ENCODE measurements at regions not wholly inside any gene's neighbourhood (a gene's known extent, or its start where the extent isn't known, plus 50 kb on each side); places are given as distances from the start of the nearest gene placed in this dataset.
A peak's percentile ranks its signal among the peaks of the same experiment; 100 is the strongest.

DNA sequence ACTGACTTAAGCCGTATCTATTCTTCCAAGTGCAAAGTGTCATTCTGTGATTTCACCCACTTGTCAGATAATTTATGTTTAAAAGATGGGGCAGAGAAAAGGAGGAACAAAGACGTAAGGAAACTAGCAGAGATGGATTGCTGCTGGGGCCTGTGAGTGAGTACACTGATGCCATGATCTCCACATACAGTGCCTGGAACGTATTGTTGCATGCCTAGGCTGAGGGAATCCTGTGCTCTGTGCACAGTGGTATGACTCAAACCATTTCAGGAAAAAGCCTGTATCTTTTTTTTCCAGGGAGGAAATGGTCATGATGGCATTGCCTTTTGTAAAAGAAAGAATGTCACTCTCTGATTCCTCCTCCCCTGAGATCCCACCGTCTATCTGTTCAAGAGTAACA is 359.5 kb upstream of the ADAMTS16 start:
- Histone ChIP-seq H3K36me3 (ENCODE audit: control insufficient read depth in 2 of 3, insufficient read depth in 3 of 3, low read length in 3 of 3) (no peaks in the 10 kb centered on the region), H3K4me1 (ENCODE audit: control insufficient read depth in 2 of 3, insufficient read depth in 2 of 3, low read depth in 1 of 3, low read length in 3 of 3) (no peaks in the 10 kb centered on the region), H3K9ac (ENCODE audit: low read length in 3 of 3) (no peak overlapping the region), H3K27ac (ENCODE audit: low read depth in 2 of 2, low read length in 2 of 2) (no peak overlapping the region), H3K9me3 (ENCODE audit: control insufficient read depth in 2 of 3, insufficient read depth in 1 of 3, low read length in 3 of 3) (no peaks in the 10 kb centered on the region), H3K4me3 (ENCODE audit: low read length in 3 of 3) (no peak overlapping the region), H3K27me3 (ENCODE audit: control insufficient read depth, insufficient read depth, low read length) (no peaks in the 10 kb centered on the region)
- TF ChIP-seq, protein P1, sequence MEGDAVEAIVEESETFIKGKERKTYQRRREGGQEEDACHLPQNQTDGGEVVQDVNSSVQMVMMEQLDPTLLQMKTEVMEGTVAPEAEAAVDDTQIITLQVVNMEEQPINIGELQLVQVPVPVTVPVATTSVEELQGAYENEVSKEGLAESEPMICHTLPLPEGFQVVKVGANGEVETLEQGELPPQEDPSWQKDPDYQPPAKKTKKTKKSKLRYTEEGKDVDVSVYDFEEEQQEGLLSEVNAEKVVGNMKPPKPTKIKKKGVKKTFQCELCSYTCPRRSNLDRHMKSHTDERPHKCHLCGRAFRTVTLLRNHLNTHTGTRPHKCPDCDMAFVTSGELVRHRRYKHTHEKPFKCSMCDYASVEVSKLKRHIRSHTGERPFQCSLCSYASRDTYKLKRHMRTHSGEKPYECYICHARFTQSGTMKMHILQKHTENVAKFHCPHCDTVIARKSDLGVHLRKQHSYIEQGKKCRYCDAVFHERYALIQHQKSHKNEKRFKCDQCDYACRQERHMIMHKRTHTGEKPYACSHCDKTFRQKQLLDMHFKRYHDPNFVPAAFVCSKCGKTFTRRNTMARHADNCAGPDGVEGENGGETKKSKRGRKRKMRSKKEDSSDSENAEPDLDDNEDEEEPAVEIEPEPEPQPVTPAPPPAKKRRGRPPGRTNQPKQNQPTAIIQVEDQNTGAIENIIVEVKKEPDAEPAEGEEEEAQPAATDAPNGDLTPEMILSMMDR (IDR thresholded peaks at IDR 0.05; ENCODE audit: borderline replicate concordance, extremely low read depth, insufficient read depth) = no peak
- intact Hi-C loops (cut with DNase I) = no loop called here
- DNase-seq = peak in 2 of 5 donors; percentile 20 to 29
- no peak for FAIRE-seq

DNA sequence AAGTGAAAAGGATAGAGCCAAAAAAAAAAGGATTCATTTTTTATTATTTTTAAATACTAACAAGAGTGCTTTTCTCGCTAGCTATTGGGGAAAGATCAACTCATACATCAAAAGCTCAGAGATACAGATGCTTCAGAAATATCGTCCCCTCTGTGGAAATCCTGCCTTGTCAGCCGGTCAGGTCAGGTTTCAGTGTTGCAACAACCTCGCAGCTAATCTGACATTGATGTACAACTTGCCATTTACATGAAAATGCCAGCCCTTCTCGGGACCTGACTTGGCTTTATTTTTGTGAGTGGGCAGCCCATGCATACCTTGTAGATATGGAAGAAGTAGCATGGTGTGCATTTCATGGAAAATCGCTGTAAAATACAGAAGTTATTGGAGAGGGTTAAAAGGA is 358.8 kb upstream of the ADAMTS16 start:
- H3K36me3 ChIP-seq (ENCODE audit: control insufficient read depth in 2 of 3, insufficient read depth in 3 of 3, low read length in 3 of 3) = no peaks in the 10 kb centered on the region
- H3K4me3 ChIP-seq (ENCODE audit: low read length in 3 of 3) = no peak overlapping the region
- DNase-seq (peak in 3 of 5 donors; percentile 14 to 33 (median 27)), FAIRE-seq (no peak)
- intact Hi-C loops (cut with DNase I) = no loop called here
- TF ChIP-seq, protein P1 (IDR thresholded peaks at IDR 0.05; ENCODE audit: borderline replicate concordance, extremely low read depth, insufficient read depth) = no peak
- H3K27me3 ChIP-seq (ENCODE audit: control insufficient read depth, insufficient read depth, low read length) = no peaks in the 10 kb centered on the region
- no peak overlapping the region for H3K27ac ChIP-seq (ENCODE audit: low read depth in 2 of 2, low read length in 2 of 2)
- no peaks in the 10 kb centered on the region for H3K9me3 ChIP-seq (ENCODE audit: control insufficient read depth in 2 of 3, insufficient read depth in 1 of 3, low read length in 3 of 3)
- H3K4me1 ChIP-seq (ENCODE audit: control insufficient read depth in 2 of 3, insufficient read depth in 2 of 3, low read depth in 1 of 3, low read length in 3 of 3) = no peaks in the 10 kb centered on the region
- H3K9ac ChIP-seq (ENCODE audit: low read length in 3 of 3) = no peak overlapping the region

DNA sequence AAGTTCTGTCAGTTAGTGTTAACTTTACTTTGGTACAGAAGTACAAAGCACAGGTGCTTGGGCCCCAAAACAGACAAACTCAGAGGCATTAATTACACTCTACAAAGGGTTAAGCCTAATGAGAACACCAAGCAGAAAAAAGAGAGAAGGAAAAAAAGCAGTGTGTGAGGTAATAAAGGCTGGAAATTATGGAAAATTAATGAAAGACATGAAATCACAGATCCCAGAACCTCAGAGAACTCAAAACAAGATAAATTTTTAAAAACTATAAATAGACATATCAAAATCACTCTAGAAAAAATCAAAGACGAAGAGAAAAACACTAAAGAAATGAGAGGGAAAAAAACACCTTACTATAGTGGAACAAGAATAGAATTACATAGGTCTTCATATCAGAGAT is 354.2 kb upstream of the ADAMTS16 start:
- H3K27ac ChIP-seq (ENCODE audit: low read depth in 2 of 2, low read length in 2 of 2) = no peak overlapping the region
- H3K9ac ChIP-seq (ENCODE audit: low read length in 3 of 3) = no peak overlapping the region
- H3K4me3 ChIP-seq (ENCODE audit: low read length in 3 of 3) = no peak overlapping the region
- H3K36me3 ChIP-seq (ENCODE audit: control insufficient read depth in 2 of 3, insufficient read depth in 3 of 3, low read length in 3 of 3) = no peaks in the 10 kb centered on the region
- TF ChIP-seq, protein P1 (IDR thresholded peaks at IDR 0.05; ENCODE audit: borderline replicate concordance, extremely low read depth, insufficient read depth) = no peak
- H3K27me3 ChIP-seq (ENCODE audit: control insufficient read depth, insufficient read depth, low read length) = no peaks in the 10 kb centered on the region
- no peaks in the 10 kb centered on the region for H3K9me3 ChIP-seq (ENCODE audit: control insufficient read depth in 2 of 3, insufficient read depth in 1 of 3, low read length in 3 of 3)
- H3K4me1 ChIP-seq (ENCODE audit: control insufficient read depth in 2 of 3, insufficient read depth in 2 of 3, low read depth in 1 of 3, low read length in 3 of 3) = no peaks in the 10 kb centered on the region
- DNase-seq (no peak), FAIRE-seq (no peak)
- intact Hi-C loops (cut with DNase I) = no loop called here

DNA sequence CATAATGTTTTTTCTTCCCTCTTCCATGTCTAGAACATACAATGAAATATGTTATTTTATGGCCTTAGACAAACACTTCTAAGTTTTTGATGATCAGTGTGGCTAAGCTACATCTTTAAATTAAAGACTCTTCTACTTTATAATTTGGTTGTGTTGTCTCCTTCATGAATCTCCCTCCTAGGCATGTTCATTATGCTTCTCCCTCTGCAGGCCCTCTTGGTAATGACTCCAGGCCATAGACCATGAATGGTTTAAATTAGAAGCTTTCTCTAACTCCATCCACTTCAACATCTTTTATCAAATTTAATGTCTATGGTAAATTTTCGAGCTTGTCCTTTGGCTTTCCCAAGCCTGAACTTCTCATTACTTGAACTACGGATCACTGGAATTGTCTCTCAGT is 342.7 kb upstream of the ADAMTS16 start:
- Histone ChIP-seq H3K27me3 (ENCODE audit: control insufficient read depth, insufficient read depth, low read length) (no peaks in the 10 kb centered on the region), H3K9ac (ENCODE audit: low read length in 3 of 3) (no peak overlapping the region), H3K27ac (ENCODE audit: low read depth in 2 of 2, low read length in 2 of 2) (no peak overlapping the region), H3K4me3 (ENCODE audit: low read length in 3 of 3) (no peak overlapping the region), H3K9me3 (ENCODE audit: control insufficient read depth in 2 of 3, insufficient read depth in 1 of 3, low read length in 3 of 3) (no peaks in the 10 kb centered on the region), H3K4me1 (ENCODE audit: control insufficient read depth in 2 of 3, insufficient read depth in 2 of 3, low read depth in 1 of 3, low read length in 3 of 3) (no peaks in the 10 kb centered on the region), H3K36me3 (ENCODE audit: control insufficient read depth in 2 of 3, insufficient read depth in 3 of 3, low read length in 3 of 3) (no peaks in the 10 kb centered on the region)
- TF ChIP-seq, protein P1 (IDR thresholded peaks at IDR 0.05; ENCODE audit: borderline replicate concordance, extremely low read depth, insufficient read depth) = no peak
- FAIRE-seq = no peak
- DNase-seq = no peak
- intact Hi-C loops (cut with DNase I) = no loop called here

Data from kidney (tissue), 13 donors.